ENCODE measurements at regions not wholly inside any gene's neighbourhood (a gene's known extent, or its start where the extent isn't known, plus 50 kb on each side); places are given as distances from the start of the nearest gene placed in this dataset.
A peak's percentile ranks its signal among the peaks of the same experiment; 100 is the strongest.

DNA sequence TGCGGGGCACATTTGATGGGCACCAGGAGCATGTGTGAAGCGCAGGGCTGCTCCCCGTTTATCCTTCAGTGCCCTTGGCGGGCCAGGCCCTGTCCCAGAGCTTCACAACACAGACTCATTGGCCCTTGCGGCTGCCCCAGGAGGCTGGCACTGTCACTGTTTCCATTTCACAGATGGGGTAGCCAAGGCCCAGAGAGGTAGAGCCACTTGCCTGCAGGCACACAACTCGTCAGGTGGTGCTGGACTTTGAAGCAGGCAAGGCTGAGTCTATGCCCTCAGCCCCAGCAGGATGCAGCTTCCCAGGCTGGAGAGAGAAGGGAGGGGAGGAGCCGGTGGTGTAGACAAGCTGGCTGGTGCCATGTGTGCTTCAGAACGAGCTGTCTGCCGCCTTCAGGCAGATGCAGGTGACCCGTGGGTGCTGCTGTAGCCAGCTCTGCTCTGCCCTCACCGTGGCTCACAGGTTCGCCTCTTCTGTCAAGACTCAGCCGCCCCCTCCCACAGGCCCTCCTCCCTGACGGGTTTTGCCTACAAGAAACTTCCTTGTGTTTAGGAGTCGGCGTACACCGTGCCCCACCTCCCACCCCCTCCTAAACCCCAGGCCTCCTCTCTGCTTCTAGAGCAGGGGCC is 232.3 kb upstream of the CIBAR2 start:
- no peak for DNase-seq (ENCODE audit: low spot score in 2 of 2)
- WGBS, result 82% methylated on average over 12 of the region's 17 CpGs
- TF ChIP-seq EP300 (IDR thresholded peaks at IDR 0.05) (no peak), POLR2AphosphoS5 (IDR thresholded peaks at IDR 0.05) (no peak), POLR2A (IDR thresholded peaks at IDR 0.05) (no peak)
- TF ChIP-seq, protein P1, sequence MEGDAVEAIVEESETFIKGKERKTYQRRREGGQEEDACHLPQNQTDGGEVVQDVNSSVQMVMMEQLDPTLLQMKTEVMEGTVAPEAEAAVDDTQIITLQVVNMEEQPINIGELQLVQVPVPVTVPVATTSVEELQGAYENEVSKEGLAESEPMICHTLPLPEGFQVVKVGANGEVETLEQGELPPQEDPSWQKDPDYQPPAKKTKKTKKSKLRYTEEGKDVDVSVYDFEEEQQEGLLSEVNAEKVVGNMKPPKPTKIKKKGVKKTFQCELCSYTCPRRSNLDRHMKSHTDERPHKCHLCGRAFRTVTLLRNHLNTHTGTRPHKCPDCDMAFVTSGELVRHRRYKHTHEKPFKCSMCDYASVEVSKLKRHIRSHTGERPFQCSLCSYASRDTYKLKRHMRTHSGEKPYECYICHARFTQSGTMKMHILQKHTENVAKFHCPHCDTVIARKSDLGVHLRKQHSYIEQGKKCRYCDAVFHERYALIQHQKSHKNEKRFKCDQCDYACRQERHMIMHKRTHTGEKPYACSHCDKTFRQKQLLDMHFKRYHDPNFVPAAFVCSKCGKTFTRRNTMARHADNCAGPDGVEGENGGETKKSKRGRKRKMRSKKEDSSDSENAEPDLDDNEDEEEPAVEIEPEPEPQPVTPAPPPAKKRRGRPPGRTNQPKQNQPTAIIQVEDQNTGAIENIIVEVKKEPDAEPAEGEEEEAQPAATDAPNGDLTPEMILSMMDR (IDR thresholded peaks at IDR 0.05), result no peak
- Histone ChIP-seq H3K4me3 (no peak overlapping the region), H3K36me3 (no peaks in the 10 kb centered on the region), H3K27me3 (no peaks in the 10 kb centered on the region), H3K4me1 (peaks cover 10% of the 10 kb centered on the region), H3K9me3 (no peaks in the 10 kb centered on the region), H3K27ac (no peak overlapping the region)

DNA sequence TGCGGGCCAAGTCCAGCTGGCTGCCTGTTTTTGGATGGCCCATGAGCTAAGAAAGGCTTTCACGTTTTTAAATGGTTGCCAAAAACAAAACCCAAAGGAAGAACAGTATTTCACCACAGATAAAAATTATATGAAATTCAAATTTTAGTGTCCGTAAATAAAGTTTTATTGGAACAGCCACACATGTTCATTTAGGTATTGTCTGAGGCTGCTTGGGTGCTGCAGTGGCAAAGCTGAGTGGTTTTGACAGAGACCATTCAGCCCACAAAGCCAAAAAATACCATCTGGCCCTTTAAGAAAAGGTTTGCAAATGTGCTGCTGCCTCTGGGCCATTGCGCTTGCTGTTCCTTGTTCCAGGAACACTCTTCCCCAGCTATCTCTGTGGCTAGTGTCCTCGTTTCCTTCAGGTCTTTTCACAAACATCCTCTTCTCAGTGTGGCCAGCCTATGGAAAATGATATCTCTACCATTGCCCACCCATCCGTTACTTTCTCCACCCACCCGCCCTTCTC is 232.9 kb upstream of the CIBAR2 start:
- H3K9me3 ChIP-seq, result no peaks in the 10 kb centered on the region
- WGBS, result 89% methylated on average over 7 of the region's 7 CpGs
- no peaks in the 10 kb centered on the region for H3K27me3 ChIP-seq
- TF ChIP-seq POLR2AphosphoS5 (IDR thresholded peaks at IDR 0.05) (no peak), EP300 (IDR thresholded peaks at IDR 0.05) (no peak), POLR2A (IDR thresholded peaks at IDR 0.05) (no peak)
- TF ChIP-seq, protein P1 (IDR thresholded peaks at IDR 0.05), result no peak
- H3K4me1 ChIP-seq, result peaks cover 16% of the 10 kb centered on the region
- H3K4me3 ChIP-seq, result no peak overlapping the region
- DNase-seq (ENCODE audit: low spot score in 2 of 2), result no peak
- no peaks in the 10 kb centered on the region for H3K36me3 ChIP-seq
- no peak overlapping the region for H3K27ac ChIP-seq

- TF ChIP-seq EP300 (IDR thresholded peaks at IDR 0.05), result no peak
- no peak for TF ChIP-seq POLR2AphosphoS5 (IDR thresholded peaks at IDR 0.05)
- no peak for TF ChIP-seq POLR2A (IDR thresholded peaks at IDR 0.05)
- TF ChIP-seq, protein P1 (IDR thresholded peaks at IDR 0.05), result no peak
- Histone ChIP-seq H3K4me3 (no peak overlapping the region), H3K36me3 (no peaks in the 10 kb centered on the region), H3K4me1 (peaks cover 29% of the 10 kb centered on the region), H3K9me3 (no peaks in the 10 kb centered on the region), H3K27ac (no peak overlapping the region), H3K27me3 (no peaks in the 10 kb centered on the region)
- DNase-seq (ENCODE audit: low spot score in 2 of 2), result no peak
- 93% methylated on average over 12 of the region's 12 CpGs for WGBS
These were observed 234.3 kb upstream of the CIBAR2 start for GRCh38 chr16:85346404-85347212.

DNA sequence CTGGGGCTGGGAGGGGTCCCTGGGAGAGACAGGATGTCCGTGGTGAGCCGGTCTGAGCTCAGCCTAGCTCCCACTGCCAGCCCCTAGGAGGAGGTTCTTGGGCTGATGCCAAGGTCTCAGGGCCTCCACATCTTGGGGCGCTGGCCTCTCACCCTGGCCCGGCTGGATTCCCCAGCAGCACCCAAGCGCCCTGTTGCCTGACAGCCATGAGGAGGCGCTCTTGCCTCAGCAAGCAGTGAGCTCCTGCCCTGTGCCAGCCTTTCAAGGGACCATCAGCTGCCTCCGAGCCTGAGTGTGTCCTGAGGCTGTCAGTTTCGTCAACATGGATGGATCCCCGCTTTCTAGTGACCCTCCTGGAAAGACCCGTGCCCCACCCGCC is 234.9 kb upstream of the CIBAR2 start:
- Histone ChIP-seq H3K27me3 (no peaks in the 10 kb centered on the region), H3K9me3 (no peaks in the 10 kb centered on the region), H3K4me3 (no peak overlapping the region), H3K4me1 (peaks cover 34% of the 10 kb centered on the region), H3K27ac (no peak overlapping the region), H3K36me3 (no peaks in the 10 kb centered on the region)
- TF ChIP-seq POLR2A (IDR thresholded peaks at IDR 0.05) (no peak), POLR2AphosphoS5 (IDR thresholded peaks at IDR 0.05) (no peak), EP300 (IDR thresholded peaks at IDR 0.05) (no peak)
- TF ChIP-seq, protein P1 (IDR thresholded peaks at IDR 0.05), result peak; percentile 22 to 48
- 80% methylated on average over 3 of the region's 11 CpGs for WGBS
- no peak for DNase-seq (ENCODE audit: low spot score in 2 of 2)
